Fibroblast of the conjunctiva (primary cell): ENCODE measurements at regions not wholly inside any gene's neighbourhood (a gene's known extent, or its start where the extent isn't known, plus 50 kb on each side); places are given as distances from the start of the nearest gene placed in this dataset.

Experiments used
- DNase-seq: peaks from one replicate; pipeline ENCODE4 v3.0.0-alpha.2; 2010; ENCODE audit warnings: low read depth

DNA sequence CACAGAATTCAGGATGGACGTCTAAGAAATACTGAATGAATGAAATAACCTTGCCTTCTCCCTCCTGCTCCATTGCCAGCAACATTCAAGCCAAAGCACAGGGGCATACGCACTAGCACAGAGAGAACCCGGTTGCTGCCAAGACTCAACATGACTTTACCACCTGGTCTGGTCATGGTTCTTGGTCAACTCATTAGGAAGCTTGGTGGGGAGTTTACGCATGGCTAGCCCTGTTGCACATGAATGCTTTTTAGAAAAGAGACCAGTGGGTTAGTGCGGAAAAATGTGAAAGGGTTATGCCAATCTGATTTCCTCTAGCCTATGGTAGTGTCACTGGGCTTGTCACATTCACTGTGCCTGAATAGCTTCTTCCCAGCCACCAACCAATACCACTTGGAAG is 187.6 kb upstream of the NEBL start:
- DNase-seq = no peak

DNA sequence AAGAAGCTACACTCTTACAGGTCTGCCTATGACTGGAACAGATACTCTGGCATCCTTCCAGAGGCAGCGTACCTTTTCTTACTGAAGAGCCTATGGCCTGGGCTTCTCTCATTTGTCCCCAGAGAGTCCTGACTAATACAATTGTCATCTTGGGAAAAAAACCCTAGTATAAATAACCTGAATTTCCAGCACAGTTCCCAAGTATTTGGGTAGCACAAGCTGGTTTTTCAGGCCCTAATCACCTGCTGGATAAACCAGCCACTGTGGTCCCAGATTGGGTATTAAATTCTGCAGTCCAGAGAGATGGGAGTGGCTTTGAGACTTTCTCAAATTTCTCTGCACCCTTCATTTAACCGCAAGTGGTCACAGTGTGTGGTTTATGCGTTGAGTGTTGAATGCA is 186.8 kb upstream of the NEBL start:
- no peak for DNase-seq

DNA sequence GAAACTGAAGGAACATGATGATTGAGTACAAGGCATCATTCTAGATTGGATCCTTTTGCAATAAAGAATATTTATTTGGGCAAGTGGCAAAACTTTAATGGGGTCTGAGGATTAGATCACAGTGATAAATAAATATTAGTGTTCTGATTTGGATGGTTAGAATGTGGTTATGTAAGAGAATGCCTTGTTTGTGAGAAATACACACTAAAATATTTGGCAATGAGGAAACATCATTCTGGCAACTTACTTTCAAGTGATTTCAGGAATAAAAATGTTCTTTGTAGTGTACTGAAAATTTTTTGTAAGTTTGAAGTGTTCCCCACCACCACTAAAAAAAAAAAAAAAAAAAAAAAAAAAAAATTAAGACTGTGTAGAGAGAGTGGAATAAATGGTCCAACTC is 185.1 kb upstream of the NEBL start:
- DNase-seq = no peak

DNA sequence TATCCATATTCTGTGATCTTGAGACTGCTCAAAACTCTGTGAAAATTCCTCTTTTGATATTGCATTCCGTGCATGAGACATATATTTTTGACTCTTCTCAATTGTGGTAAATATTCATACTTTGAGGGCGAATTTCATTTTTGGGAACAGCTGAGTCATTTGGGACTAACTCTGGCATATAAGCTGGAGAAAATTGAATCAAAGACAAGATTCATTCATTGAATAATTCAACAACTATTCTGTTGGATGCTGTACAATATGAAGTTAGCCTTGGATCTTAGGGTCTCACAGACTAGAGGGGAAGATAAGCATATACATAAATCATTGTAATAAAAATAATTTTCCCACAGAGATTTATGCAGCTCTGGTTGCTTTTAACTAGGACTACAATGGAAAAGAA is 183.2 kb upstream of the NEBL start:
- no peak for DNase-seq

DNA sequence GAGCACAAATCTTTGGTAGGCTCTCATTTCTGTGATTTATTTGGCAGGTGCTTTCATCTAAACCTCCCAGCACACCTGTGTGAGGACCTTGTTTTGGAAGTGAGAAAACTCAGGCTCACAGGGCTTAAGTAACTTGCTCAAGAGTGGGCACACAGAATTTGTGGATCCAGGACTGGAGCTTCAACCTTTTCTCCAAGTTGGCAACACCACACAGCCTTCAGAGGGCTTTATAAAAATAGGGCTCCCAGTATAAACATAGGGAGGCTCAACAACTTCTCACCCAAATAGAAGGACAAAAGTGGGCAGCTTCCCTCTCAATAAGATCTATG is 182.2 kb upstream of the NEBL start:
- DNase-seq = no peak

DNA sequence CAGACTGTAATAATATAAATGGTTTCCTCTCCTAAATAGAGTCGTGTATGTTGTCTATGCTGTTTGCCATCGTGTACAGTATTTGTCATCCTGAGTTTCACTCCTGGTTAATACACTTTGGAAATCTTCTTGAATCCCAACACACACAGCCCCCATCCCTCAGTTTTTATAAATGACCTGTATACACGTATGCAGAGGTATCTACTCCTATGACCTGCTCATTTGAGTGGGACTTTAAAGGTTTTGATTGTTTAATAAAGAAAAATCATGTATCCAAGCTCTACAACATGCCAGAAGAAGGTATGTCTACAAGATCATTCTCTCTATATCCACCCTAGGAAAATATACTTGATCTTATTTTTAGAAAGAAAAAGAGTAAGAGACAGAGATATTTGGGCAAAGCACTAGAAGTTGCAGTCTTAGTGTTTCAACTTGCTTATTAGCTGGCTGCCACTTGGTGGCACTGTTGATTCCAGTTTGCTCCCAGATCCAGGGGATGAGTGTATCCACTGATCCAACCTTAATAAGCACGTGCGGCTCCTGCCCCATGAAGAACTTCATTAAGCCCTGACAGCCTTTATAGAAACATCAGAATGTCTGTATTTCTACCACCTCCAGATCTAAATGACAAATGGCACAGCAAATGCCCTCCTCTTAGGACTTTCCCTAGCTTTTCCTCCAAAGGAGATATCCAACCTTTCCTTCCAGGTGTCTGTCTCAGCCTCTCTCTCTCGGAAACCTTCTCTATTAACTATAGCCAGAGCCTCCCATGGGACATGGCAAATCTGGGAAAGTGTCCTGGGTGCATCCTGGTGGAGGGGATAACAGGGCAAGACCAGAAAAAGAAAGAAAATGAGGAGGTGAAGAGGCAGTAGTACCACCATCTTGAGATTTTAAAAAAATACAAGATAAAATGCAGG is 181.6 kb upstream of the NEBL start:
- peak; percentile 70 for DNase-seq

DNA sequence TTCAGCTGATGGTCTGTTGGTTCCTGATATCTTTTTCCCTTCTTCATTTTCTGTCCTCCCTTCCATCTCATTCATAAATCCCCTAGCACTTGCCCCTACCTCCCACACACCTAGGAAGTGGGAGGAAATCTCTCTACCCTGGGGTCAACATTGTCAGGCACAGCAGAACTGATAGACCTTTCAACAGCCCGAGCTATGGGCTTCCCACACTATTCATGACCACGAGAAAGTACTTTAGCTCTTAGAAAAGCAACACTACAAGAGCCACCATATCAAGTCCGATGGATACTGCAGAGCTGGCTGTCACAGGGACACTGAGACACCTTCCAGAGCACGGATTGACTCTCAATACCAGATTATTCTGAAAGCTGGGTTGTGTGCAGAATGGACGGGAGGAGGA is 180.6 kb upstream of the NEBL start:
- no peak for DNase-seq

DNA sequence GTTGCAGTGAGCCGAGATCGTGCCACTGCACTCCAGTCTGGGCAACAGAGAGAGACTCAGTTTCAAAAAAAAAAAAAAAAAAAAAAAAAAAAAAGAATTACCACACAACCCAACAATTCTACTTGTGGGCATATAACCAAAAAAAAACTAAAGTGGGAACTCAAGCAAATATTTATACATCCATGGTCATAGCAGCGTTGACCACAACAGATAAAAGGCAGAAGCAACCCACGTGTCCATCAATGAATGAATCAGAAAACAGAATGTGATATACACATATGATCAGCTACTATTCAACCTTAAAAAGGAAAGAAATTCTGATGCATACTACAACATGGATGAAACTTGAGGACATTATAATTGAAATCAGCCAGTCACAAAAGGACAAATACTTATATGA is 179.3 kb upstream of the NEBL start:
- no peak for DNase-seq

DNA sequence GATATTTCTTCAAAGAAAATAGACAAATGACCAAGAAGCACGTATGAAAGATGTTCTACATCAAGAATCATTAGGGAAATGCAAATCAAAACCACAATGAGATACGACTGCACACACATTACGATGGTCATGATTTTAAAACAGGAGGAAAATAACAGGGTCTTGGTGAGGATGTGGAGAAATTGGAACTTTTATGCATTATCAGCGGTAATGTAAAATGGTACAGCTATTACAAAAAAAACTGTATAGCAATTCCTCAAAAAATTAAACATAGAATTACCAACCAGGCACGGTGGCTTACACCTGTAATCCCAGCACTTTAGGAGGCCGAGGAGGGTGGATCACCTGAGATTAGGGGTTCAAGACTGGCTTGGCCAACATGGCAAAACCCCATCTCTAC is 178.8 kb upstream of the NEBL start:
- no peak for DNase-seq

DNA sequence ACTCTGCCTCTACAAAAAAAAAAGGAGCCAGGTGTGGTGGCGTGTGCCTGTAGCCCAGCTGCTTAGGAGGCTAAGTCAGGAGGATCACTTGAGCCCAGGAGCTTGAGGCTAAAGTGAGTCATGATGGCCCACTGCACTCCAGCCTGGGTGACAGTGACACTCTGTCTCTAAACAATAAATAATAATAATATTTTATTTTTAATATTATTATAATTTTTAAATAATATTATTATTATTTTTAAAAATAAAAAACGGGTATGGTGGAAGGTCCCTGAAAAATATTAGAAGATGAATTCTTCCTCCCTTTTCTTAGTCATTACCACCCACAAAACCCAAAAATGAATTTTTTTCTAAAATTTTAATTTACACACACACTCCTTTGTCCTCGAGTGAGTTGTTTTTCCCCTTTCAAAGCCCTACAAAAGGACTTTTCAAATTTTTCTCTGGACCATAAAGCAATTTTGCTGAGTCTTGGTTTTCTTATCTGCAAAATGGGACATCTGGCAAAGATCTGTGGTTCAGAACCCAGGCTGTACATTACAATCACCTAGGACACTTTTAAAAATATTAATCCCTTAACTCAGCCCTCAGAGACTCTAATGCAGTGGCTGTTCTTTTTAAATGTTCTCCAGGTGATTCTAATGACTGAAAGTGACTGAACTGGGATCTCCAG is 174.0 kb upstream of the NEBL start:
- no peak for DNase-seq

DNA sequence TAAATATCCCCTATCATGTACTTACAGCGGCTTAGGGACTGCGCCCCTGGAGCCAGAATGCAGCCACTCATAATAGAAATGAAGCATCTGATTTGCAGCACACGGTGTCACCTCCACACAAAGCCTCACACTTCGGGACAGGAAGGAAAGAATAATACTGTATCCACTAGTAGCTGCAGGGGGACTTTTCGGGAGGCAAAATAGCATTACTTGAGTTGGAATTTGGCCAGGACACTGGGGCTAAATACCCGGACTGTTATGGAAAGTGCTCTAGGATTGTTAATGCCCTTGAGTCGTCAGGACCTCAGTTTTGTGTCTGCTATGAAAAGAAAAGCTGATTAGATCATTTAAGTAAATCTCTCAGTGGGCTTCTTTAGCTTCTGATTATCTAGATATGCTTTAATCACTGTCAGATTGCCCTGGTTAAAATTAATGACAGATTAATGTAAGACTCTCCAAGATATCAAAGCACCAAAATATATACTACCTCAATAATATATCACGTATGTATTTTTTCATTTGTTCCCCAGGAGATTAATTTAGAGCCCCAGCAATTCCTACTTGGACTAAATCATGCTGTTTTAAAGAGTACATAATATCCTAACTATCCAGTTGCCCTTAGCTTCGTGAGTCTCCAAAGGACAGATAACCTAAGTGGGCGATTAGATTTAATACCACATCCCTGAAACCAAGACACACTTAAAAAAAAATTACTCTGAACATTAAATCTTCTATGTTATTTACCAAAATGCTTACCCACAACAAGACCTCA is 173.0 kb upstream of the NEBL start:
- no peak for DNase-seq

DNA sequence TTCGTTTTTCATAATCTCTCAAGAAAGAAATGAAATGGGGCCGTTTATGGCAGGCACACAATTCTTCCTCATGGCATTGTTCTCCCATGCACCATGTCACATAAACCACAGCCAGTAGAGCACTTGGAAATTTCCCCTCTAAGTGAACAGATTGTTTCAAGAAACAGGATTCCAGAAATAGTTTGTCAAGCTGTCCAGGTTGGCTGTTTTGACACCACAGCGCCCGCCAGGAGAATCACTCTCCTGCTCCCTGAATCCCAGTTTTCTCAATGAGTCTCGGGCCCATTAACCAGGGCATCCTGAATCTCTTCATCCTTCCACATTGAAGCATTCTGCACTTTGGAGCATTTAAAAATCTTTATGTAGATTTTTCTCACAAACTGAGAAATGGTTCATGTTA is 172.2 kb upstream of the NEBL start:
- no peak for DNase-seq

DNA sequence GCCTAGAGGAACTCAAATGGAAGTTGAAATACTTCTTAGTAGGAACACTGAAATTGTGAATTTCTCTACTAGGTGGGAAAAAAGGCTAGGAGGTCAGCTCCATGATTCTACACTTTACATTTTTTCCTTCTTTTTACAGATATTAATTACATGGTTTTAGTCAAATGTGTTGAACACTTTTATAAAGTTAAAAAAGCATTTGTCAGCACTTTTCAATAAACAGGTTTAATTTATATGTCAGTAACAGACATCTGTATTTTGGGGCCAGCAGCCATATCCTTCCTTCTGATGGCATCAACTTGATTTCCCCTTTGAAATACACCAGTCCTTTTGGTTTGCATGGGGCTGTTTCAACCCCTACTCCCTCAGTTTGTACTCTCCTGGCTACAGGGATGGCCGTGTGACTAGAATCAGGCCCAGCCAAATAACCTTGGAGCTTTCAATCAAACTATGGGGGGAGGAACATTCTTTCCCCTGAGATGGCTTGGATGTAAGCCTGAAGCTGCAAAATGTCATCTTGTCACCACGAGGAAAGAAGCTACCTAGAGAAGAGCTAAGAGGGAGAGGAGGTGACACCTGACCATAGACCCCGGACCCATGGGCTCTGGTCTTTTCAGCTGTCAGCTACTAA is 171.0 kb upstream of the NEBL start:
- DNase-seq = no peak

DNA sequence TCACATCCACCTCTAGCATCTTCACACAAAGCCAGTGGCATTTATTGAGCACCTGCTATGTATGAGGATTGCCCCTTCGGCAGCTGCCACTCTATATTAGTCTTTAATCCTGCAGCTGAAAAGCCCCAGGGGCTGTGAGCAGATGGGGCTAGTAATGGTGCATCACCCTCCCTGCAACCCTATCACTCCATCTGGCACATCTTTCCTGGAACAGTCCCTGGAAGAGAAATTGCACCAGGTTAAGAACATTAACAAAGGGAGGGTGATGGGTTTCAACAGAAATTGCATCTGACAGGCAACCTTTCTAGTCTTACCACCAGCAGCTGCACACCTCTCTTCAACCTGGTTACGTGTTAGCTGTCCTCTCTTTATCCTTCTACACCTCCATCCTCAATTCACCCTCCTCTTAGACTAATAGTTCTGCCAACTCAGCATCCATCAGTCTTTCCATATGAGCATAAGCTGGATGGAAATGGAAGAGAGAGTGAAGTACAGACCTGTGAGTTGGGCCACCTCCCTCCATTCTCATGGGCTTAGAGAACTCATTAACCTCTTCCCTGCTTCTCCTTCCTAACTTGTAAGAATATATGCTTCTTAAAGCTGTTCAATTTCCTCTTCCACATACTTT is 168.6 kb upstream of the NEBL start:
- no peak for DNase-seq

DNA sequence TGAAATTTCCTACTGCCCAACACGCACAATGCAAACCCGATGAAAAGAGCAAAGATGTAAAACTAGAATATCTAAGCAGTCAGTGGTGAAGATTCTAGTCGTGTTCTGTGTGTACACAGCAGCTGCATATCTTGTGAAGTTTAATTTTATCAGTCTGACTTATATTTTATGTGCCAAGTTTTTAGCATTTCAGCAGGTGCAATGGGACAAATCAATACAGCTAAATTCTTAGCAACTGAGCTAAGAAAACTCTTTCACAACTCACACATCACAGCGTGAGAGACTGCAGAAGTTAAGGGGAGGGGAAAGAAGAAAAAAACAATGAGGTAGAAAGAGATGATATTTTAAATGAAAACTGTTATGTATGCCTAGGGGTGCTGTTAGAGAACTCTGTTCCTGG is 164.9 kb upstream of the NEBL start:
- DNase-seq = no peak

DNA sequence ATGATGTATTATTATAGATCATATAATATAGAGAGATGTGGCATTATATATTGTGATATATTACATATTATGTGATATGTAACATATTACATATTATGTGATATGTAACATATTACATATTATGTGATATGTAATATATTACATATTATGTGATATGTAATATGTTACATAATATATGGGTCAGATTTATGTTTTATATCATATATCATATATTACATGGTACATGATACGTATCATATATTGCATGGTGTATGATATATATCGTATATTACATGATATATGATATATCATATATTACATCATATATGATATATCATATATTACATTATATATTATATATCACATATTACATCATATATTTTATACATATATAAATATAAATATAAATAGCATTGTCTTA is 164.1 kb upstream of the NEBL start:
- no peak for DNase-seq

DNA sequence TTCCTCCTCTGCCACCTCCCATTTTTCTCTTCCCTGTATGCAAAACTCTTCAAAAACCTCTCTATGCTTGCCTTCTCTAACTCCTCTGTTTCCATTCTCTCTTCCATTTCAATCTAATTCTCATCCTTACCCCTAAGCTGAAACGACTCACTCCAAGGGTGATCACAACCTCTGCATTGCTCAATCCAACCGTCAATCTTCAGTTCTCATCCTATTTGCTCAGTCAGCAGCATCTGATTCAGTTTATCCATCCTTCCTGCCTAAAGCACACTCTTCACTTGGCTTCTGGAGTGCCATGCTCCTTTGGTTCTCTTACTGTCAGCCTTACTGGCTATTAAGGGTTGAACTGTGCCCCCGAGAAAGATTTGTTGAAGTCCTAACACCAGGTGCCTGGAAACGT is 163.5 kb upstream of the NEBL start:
- no peak for DNase-seq

DNA sequence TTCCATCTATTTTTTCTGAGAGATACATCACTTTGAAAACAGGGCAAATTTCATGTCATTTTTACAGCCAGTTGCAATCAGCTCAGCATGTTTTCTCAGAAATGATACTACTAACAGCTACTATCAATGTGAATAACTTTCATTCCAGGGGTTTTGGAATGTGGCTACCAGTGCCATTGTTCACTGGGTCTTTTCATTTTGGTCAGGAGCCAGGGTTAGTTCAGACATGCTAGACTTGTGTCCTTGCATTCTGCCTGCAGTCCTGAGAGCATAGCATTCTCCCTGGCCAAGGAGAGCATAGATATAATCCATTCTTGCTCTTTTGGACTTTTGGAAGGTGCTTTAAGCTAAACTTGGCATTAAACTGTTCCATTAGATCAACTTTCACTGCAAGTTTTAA is 160.9 kb upstream of the NEBL start:
- DNase-seq = no peak

DNA sequence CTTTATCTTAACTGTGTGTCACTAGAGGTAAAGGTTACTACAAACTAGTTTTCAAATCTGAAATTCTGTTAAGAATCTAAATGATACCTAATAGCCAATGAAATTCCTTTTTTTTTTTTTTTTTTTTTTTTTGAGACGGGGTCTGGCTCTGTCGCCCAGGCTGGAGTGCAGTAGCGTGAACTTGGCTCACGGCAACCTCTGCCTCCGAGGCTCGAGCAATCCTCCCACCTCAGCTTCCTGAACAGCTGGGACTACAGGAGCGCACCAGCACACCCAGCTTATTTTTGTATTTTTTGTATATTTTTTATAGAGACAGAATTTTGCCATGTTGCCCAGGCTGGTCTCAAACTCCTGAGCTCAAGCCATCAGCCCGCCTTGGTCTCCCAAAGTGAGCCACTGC is 160.3 kb upstream of the NEBL start:
- DNase-seq = no peak

DNA sequence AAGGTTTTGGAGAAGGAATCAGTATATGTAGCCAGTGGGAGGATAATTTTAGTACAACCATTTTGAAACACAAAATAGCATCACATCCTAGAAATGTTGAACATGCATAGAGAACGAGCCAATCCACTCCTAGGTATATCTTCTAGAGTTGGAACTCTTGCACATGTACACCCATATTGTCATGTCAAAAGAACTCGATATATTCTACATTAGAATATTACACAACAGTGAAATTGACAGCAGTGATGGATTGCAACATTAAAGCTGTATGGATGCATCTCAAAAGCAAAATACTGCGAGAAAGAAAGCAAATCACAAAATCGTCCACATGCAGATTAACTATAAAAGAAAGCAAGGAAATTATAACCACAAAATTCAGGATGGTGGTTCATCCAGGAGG is 159.3 kb upstream of the NEBL start:
- DNase-seq = no peak

DNA sequence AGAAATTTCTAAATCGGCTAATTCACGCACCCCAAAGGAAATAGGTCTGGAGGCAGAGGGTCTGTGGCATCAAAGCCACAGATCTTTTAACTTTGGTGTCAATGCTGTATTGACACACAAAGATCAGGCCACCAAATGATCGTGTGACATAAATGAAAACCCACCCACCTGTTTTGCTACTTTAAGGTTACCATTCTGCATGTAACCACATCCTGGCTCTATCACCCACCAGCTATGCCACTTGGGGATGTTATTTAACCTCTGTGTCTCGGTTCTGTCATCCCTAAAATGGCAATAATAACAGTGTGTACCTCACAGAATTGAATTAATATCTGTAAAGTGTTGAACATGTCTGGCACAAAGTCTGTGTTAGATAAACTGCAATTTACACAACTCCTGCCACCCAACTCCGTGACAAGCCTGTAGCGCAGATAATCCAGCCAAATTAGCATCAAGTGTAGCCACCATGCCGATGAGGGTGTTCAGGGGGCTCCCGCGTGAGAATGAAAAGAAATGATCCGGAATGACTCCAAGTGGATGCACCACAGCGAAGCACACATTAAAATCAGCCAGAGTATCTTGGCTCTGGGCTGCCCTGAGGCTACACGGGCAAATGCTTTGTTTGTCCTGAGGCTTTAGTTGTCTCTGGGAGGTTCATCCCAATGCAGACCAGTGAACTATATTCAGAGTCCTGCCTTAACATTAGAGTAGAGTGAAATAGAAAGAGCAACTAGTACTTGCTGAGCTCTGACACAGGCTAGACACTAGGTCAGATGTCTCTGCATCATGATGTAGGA is 158.4 kb upstream of the NEBL start:
- DNase-seq = no peak
